ENCODE measurements at regions not wholly inside any gene's neighbourhood (a gene's known extent, or its start where the extent isn't known, plus 50 kb on each side); places are given as distances from the start of the nearest gene placed in this dataset.
"Not testable (repeated sequence)": the region's sequence is repeated elsewhere in the genome, so short reads cannot be mapped to it uniquely, and the experiment has no call there.

- H3K27ac Mint-ChIP-seq (ENCODE audit: unreplicated experiment); H3K27me3 Mint-ChIP-seq (ENCODE audit: unreplicated experiment); H3K4me3 Mint-ChIP-seq (ENCODE audit: unreplicated experiment); DNase-seq (ENCODE audit: extremely low spot score, unreplicated experiment); H3K4me1 Mint-ChIP-seq (ENCODE audit: unreplicated experiment); H3K9me3 Mint-ChIP-seq (ENCODE audit: unreplicated experiment); H3K36me3 Mint-ChIP-seq (ENCODE audit: unreplicated experiment): not testable (repeated sequence)
These were observed 182.6 kb downstream of the CD83 start for GRCh38 chr6:14300189-14300588.

GRCh38 chr6:14300721-14301120 is 183.1 kb downstream of the CD83 start:
- H3K9me3 Mint-ChIP-seq (ENCODE audit: unreplicated experiment); H3K4me3 Mint-ChIP-seq (ENCODE audit: unreplicated experiment); H3K27ac Mint-ChIP-seq (ENCODE audit: unreplicated experiment); DNase-seq (ENCODE audit: extremely low spot score, unreplicated experiment); H3K27me3 Mint-ChIP-seq (ENCODE audit: unreplicated experiment); H3K4me1 Mint-ChIP-seq (ENCODE audit: unreplicated experiment); H3K36me3 Mint-ChIP-seq (ENCODE audit: unreplicated experiment): not testable (repeated sequence)

GRCh38 chr6:14301477-14301876 is 183.9 kb downstream of the CD83 start:
- not testable (repeated sequence) for H3K4me3 Mint-ChIP-seq (ENCODE audit: unreplicated experiment); H3K4me1 Mint-ChIP-seq (ENCODE audit: unreplicated experiment)

GRCh38 chr6:14305131-14305530 is 187.6 kb downstream of the CD83 start:
- no peak for TF ChIP-seq CTCF (IDR thresholded peaks at IDR 0.05)
- Mint-ChIP-seq H3K36me3 (ENCODE audit: unreplicated experiment) (no peaks in the 10 kb centered on the region), H3K27me3 (ENCODE audit: unreplicated experiment) (peaks cover 32% of the 10 kb centered on the region), H3K9me3 (ENCODE audit: unreplicated experiment) (no peaks in the 10 kb centered on the region), H3K4me3 (ENCODE audit: unreplicated experiment) (no peak overlapping the region), H3K4me1 (ENCODE audit: unreplicated experiment) (no peaks in the 10 kb centered on the region), H3K27ac (ENCODE audit: unreplicated experiment) (no peak overlapping the region)
- no peak for DNase-seq (ENCODE audit: extremely low spot score, unreplicated experiment)

More at GRCh38 chr6:14301477-14301876, 183.9 kb downstream of the CD83 start:
- H3K27ac Mint-ChIP-seq (ENCODE audit: unreplicated experiment); DNase-seq (ENCODE audit: extremely low spot score, unreplicated experiment); H3K9me3 Mint-ChIP-seq (ENCODE audit: unreplicated experiment); H3K36me3 Mint-ChIP-seq (ENCODE audit: unreplicated experiment); H3K27me3 Mint-ChIP-seq (ENCODE audit: unreplicated experiment): not testable (repeated sequence)

GRCh38 chr6:14305624-14306023 is 188.1 kb downstream of the CD83 start:
- TF ChIP-seq CTCF (IDR thresholded peaks at IDR 0.05): no peak
- DNase-seq (ENCODE audit: extremely low spot score, unreplicated experiment): no peak
- Mint-ChIP-seq H3K36me3 (ENCODE audit: unreplicated experiment) (no peaks in the 10 kb centered on the region), H3K4me3 (ENCODE audit: unreplicated experiment) (no peak overlapping the region), H3K4me1 (ENCODE audit: unreplicated experiment) (no peaks in the 10 kb centered on the region), H3K9me3 (ENCODE audit: unreplicated experiment) (no peaks in the 10 kb centered on the region), H3K27ac (ENCODE audit: unreplicated experiment) (no peak overlapping the region), H3K27me3 (ENCODE audit: unreplicated experiment) (peaks cover 33% of the 10 kb centered on the region)

- H3K4me1 Mint-ChIP-seq (ENCODE audit: unreplicated experiment): no peaks in the 10 kb centered on the region
- no peak overlapping the region for H3K27ac Mint-ChIP-seq (ENCODE audit: unreplicated experiment)
- H3K36me3 Mint-ChIP-seq (ENCODE audit: unreplicated experiment): no peaks in the 10 kb centered on the region
- no peak overlapping the region for H3K4me3 Mint-ChIP-seq (ENCODE audit: unreplicated experiment)
- no peak for DNase-seq (ENCODE audit: extremely low spot score, unreplicated experiment)
- H3K9me3 Mint-ChIP-seq (ENCODE audit: unreplicated experiment): no peaks in the 10 kb centered on the region
- TF ChIP-seq CTCF (IDR thresholded peaks at IDR 0.05): no peak
- H3K27me3 Mint-ChIP-seq (ENCODE audit: unreplicated experiment): peaks cover 36% of the 10 kb centered on the region
These were observed 188.8 kb downstream of the CD83 start for GRCh38 chr6:14306151-14306906.

Data from osteocyte (in vitro differentiated cells).